ENCODE measurements at regions not wholly inside any gene's neighbourhood (a gene's known extent, or its start where the extent isn't known, plus 50 kb on each side); places are given as distances from the start of the nearest gene placed in this dataset.

GRCh38 chr1:219480011-219480410 lies 132.9 kb downstream of the ZC3H11B start (continued):
- TF ChIP-seq, protein P1, sequence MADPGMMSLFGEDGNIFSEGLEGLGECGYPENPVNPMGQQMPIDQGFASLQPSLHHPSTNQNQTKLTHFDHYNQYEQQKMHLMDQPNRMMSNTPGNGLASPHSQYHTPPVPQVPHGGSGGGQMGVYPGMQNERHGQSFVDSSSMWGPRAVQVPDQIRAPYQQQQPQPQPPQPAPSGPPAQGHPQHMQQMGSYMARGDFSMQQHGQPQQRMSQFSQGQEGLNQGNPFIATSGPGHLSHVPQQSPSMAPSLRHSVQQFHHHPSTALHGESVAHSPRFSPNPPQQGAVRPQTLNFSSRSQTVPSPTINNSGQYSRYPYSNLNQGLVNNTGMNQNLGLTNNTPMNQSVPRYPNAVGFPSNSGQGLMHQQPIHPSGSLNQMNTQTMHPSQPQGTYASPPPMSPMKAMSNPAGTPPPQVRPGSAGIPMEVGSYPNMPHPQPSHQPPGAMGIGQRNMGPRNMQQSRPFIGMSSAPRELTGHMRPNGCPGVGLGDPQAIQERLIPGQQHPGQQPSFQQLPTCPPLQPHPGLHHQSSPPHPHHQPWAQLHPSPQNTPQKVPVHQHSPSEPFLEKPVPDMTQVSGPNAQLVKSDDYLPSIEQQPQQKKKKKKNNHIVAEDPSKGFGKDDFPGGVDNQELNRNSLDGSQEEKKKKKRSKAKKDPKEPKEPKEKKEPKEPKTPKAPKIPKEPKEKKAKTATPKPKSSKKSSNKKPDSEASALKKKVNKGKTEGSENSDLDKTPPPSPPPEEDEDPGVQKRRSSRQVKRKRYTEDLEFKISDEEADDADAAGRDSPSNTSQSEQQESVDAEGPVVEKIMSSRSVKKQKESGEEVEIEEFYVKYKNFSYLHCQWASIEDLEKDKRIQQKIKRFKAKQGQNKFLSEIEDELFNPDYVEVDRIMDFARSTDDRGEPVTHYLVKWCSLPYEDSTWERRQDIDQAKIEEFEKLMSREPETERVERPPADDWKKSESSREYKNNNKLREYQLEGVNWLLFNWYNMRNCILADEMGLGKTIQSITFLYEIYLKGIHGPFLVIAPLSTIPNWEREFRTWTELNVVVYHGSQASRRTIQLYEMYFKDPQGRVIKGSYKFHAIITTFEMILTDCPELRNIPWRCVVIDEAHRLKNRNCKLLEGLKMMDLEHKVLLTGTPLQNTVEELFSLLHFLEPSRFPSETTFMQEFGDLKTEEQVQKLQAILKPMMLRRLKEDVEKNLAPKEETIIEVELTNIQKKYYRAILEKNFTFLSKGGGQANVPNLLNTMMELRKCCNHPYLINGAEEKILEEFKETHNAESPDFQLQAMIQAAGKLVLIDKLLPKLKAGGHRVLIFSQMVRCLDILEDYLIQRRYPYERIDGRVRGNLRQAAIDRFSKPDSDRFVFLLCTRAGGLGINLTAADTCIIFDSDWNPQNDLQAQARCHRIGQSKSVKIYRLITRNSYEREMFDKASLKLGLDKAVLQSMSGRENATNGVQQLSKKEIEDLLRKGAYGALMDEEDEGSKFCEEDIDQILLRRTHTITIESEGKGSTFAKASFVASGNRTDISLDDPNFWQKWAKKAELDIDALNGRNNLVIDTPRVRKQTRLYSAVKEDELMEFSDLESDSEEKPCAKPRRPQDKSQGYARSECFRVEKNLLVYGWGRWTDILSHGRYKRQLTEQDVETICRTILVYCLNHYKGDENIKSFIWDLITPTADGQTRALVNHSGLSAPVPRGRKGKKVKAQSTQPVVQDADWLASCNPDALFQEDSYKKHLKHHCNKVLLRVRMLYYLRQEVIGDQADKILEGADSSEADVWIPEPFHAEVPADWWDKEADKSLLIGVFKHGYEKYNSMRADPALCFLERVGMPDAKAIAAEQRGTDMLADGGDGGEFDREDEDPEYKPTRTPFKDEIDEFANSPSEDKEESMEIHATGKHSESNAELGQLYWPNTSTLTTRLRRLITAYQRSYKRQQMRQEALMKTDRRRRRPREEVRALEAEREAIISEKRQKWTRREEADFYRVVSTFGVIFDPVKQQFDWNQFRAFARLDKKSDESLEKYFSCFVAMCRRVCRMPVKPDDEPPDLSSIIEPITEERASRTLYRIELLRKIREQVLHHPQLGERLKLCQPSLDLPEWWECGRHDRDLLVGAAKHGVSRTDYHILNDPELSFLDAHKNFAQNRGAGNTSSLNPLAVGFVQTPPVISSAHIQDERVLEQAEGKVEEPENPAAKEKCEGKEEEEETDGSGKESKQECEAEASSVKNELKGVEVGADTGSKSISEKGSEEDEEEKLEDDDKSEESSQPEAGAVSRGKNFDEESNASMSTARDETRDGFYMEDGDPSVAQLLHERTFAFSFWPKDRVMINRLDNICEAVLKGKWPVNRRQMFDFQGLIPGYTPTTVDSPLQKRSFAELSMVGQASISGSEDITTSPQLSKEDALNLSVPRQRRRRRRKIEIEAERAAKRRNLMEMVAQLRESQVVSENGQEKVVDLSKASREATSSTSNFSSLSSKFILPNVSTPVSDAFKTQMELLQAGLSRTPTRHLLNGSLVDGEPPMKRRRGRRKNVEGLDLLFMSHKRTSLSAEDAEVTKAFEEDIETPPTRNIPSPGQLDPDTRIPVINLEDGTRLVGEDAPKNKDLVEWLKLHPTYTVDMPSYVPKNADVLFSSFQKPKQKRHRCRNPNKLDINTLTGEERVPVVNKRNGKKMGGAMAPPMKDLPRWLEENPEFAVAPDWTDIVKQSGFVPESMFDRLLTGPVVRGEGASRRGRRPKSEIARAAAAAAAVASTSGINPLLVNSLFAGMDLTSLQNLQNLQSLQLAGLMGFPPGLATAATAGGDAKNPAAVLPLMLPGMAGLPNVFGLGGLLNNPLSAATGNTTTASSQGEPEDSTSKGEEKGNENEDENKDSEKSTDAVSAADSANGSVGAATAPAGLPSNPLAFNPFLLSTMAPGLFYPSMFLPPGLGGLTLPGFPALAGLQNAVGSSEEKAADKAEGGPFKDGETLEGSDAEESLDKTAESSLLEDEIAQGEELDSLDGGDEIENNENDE (IDR thresholded peaks at IDR 0.05; ENCODE audit: insufficient replicate concordance, low read length): no peak
- TF ChIP-seq TBP (IDR thresholded peaks at IDR 0.05; ENCODE audit: low read depth, low read length) (no peak), CEBPB (IDR thresholded peaks at IDR 0.05; ENCODE audit: low read depth, low read length) (no peak), MAFK (IDR thresholded peaks at IDR 0.05; ENCODE audit: low read depth, low read length) (no peak), RNF2 (IDR thresholded peaks at IDR 0.05; ENCODE audit: borderline replicate concordance, low read depth, low read length, missing control alignments, poor library complexity, severe bottlenecking) (no peak), BRCA1 (IDR thresholded peaks at IDR 0.05; ENCODE audit: low read depth, low read length) (no peak), CTBP2 (IDR thresholded peaks at IDR 0.05; ENCODE audit: borderline replicate concordance, insufficient read depth, insufficient read length, low read length) (no peak), EGR1 (IDR thresholded peaks at IDR 0.05; ENCODE audit: borderline replicate concordance, low read depth, low read length) (no peak), CHD2 (IDR thresholded peaks at IDR 0.05; ENCODE audit: low read length) (no peak), FOSL1 (IDR thresholded peaks at IDR 0.05; ENCODE audit: insufficient read depth, low read depth, low read length) (no peak), KDM4A (IDR thresholded peaks at IDR 0.05; ENCODE audit: low read depth, low read length, severe bottlenecking) (no peak), SRF (IDR thresholded peaks at IDR 0.05; ENCODE audit: low read depth, low read length) (no peak)
